ENCODE measurements at regions not wholly inside any gene's neighbourhood (a gene's known extent, or its start where the extent isn't known, plus 50 kb on each side); places are given as distances from the start of the nearest gene placed in this dataset.

DNA sequence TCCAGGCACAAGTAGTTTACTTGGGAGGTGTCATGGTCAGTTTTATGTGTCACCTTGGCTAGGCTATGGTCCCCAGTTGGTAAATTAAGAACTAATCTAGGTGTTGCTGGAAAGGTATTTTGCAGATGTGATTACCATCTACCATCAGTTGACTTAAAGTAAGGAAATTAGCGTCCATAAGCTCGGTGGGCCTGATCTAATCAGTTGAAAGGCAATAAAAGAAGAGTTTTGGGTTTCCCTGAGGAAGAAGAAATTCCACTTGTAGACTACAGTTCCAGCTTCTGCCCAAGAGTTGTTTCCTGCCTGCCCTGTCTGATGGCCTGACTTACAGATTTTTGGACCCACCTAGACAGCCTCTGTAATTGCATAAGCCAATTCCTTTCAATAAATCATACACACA is 438.7 kb upstream of the PROK2 start:
- Histone ChIP-seq H2AFZ (ENCODE audit: low read length) (no peak overlapping the region), H3K27ac (ENCODE audit: insufficient read length, low read depth, low read length) (no peak overlapping the region), H3K4me1 (ENCODE audit: insufficient read depth, low read length) (no peaks in the 10 kb centered on the region), H4K91ac (ENCODE audit: insufficient read length, low read depth, low read length) (no peak overlapping the region), H3T11ph (ENCODE audit: low read length) (no peak overlapping the region), H3K9ac (ENCODE audit: extremely low read depth, insufficient read length, low read length) (no peak overlapping the region), H4K8ac (replicated peaks; ENCODE audit: insufficient read length, low read depth, low read length) (no peak overlapping the region), H3K4ac (ENCODE audit: low read depth, low read length) (no peak overlapping the region), H3K14ac (ENCODE audit: insufficient read depth, low read length) (no peak overlapping the region), H2BK15ac (ENCODE audit: low read depth, low read length) (no peak overlapping the region), H4K20me1 (ENCODE audit: control insufficient read depth, insufficient read depth, insufficient read length) (no peaks in the 10 kb centered on the region), H2BK20ac (ENCODE audit: low read depth, low read length, poor library complexity, severe bottlenecking) (no peak overlapping the region), H2AK5ac (ENCODE audit: insufficient read length, low read length) (no peak overlapping the region), H3K4me2 (ENCODE audit: insufficient read depth, insufficient read length, low read length) (no peak overlapping the region), H3K23ac (ENCODE audit: insufficient read length, low read depth, low read length) (no peak overlapping the region), H3K79me1 (ENCODE audit: insufficient read depth, low read depth, low read length, poor library complexity, severe bottlenecking) (no peaks in the 10 kb centered on the region), H3K23me2 (ENCODE audit: insufficient read length, low read depth, low read length, poor library complexity, severe bottlenecking) (no peaks in the 10 kb centered on the region), H3K79me2 (ENCODE audit: insufficient read depth, low read length) (no peaks in the 10 kb centered on the region), H3K18ac (ENCODE audit: insufficient read length, low read depth, low read length) (no peak overlapping the region), H2BK12ac (ENCODE audit: insufficient read length, low read depth, low read length) (no peak overlapping the region), H3K9me3 (ENCODE audit: control insufficient read depth, low read depth, low read length) (peaks cover 16% of the 10 kb centered on the region), H2BK120ac (ENCODE audit: low read depth, low read length, poor library complexity, severe bottlenecking) (no peak overlapping the region), H4K5ac (ENCODE audit: insufficient read length, low read depth, low read length) (no peak overlapping the region), H3K56ac (ENCODE audit: insufficient read length, low read depth, low read length) (no peak overlapping the region), H2BK5ac (ENCODE audit: insufficient read length, low read length) (no peak overlapping the region), H3K27me3 (ENCODE audit: insufficient read depth, low read length) (no peaks in the 10 kb centered on the region)
- no peak overlapping the region for H3K27ac Mint-ChIP-seq
- WGBS (ENCODE audit: extremely low coverage, insufficient read length, low lambda C conversion rate) = no CpG with 5 or more reads among the region's 2 CpGs
- no peak overlapping the region for H3K4me3 Mint-ChIP-seq
- peaks cover 5% of the 10 kb centered on the region for H3K27me3 Mint-ChIP-seq (ENCODE audit: low read depth)
- H3K9me3 Mint-ChIP-seq = peaks cover 28 to 32% of the 10 kb centered on the region in 2 experiments
- peaks cover 5 to 27% (median 17%) of the 10 kb centered on the region in 3 experiments; a peak in 6 of 7 replicates for H3K36me3 Mint-ChIP-seq (ENCODE audit: insufficient read depth in 1 of 3, low read depth in 3 of 3)
- TF ChIP-seq, protein P1, sequence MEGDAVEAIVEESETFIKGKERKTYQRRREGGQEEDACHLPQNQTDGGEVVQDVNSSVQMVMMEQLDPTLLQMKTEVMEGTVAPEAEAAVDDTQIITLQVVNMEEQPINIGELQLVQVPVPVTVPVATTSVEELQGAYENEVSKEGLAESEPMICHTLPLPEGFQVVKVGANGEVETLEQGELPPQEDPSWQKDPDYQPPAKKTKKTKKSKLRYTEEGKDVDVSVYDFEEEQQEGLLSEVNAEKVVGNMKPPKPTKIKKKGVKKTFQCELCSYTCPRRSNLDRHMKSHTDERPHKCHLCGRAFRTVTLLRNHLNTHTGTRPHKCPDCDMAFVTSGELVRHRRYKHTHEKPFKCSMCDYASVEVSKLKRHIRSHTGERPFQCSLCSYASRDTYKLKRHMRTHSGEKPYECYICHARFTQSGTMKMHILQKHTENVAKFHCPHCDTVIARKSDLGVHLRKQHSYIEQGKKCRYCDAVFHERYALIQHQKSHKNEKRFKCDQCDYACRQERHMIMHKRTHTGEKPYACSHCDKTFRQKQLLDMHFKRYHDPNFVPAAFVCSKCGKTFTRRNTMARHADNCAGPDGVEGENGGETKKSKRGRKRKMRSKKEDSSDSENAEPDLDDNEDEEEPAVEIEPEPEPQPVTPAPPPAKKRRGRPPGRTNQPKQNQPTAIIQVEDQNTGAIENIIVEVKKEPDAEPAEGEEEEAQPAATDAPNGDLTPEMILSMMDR (conservative IDR thresholded peaks at IDR 0.05) = no peak
- no peaks in the 10 kb centered on the region for H3K4me1 Mint-ChIP-seq
- DNase-seq = no peak

All from H9 (cell line).